DOHH2 (cell line): ENCODE measurements at regions not wholly inside any gene's neighbourhood (a gene's known extent, or its start where the extent isn't known, plus 50 kb on each side); places are given as distances from the start of the nearest gene placed in this dataset.

ENCODE experiments used
- CTCF ChIP-seq: fragments of 200-600 bp; sonication (generic); IDR thresholded peaks from one replicate; pipeline ENCODE4 v1.5.1; 2014; ENCODE audit warnings: antibody characterized with exemption, mild to moderate bottlenecking, low read depth, low read length; ENCODE audit not compliant: poor library complexity, severe bottlenecking
- EZH2phosphoT487 ChIP-seq: fragments of 200-600 bp; sonication (generic); IDR thresholded peaks from 2 replicates; pipeline ENCODE4 v1.6.1; 2017; ENCODE audit warnings: borderline replicate concordance, mild to moderate bottlenecking, antibody characterized with exemption, low read length, moderate library complexity, mixed read lengths

- TF ChIP-seq CTCF (no peak), EZH2phosphoT487 (no peak)
These were observed 229.1 kb upstream of the ACVR2A start for GRCh38 chr2:147615726-147616125.
